Activated naive CD4-positive, alpha-beta T cell treated with anti-CD3 and anti-CD28 coated beads, Interleukin-2, amount 10 ng/mL, durations not matched to agents 7 days and 5 days (primary cell): ENCODE measurements at regions not wholly inside any gene's neighbourhood (a gene's known extent, or its start where the extent isn't known, plus 50 kb on each side); places are given as distances from the start of the nearest gene placed in this dataset.

Experiments used
- CTCF ChIA-PET: fragments of 350-600 bp; sonication (Branson Sonifier 250); formaldehyde crosslinking; loops from one replicate; lab custom pipeline; 2021; ENCODE audit warnings: antibody characterized with exemption; lab: Charles Lee
- DNase-seq: peaks from one replicate; pipeline ENCODE4 v3.0.0-alpha.2; 2020
- H3K27ac Mint-ChIP-seq: one replicate; pipeline ENCODE4 v1.8.0; 2021; ENCODE audit warnings: mild to moderate bottlenecking, moderate library complexity, mixed read lengths
- H3K27me3 Mint-ChIP-seq: one replicate; pipeline ENCODE4 v1.8.0; 2021; ENCODE audit warnings: mild to moderate bottlenecking, mixed read lengths
- H3K36me3 Mint-ChIP-seq: one replicate; pipeline ENCODE4 v1.8.0; 2021; ENCODE audit warnings: mixed read lengths
- H3K4me1 Mint-ChIP-seq: one replicate; pipeline ENCODE4 v1.8.0; 2021; ENCODE audit warnings: mixed read lengths
- H3K4me3 Mint-ChIP-seq: one replicate; pipeline ENCODE4 v1.8.0; 2021; ENCODE audit warnings: mild to moderate bottlenecking, moderate library complexity, mixed read lengths
- H3K9me3 Mint-ChIP-seq: one replicate; pipeline ENCODE4 v1.8.0; 2021; ENCODE audit warnings: mixed read lengths

DNA sequence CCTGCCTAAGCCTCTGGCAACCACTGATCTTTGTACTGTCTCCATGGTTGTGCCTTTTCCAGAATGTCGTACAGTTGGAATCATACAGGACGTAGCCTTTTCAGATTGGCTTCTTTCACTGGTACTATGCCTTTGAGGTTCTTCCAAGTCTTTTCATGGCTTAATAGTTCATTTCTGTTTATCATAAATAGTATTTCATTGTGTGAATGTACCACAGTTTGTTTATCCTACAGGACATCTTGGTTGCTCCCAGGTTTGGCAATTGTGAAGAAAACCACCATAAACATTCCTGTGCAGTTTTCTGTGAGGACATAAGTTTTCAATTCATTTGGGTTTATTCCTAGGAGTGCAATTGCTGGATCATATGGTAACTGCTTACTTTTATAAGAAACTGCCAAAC is 190.6 kb upstream of the RAB4A start:
- H3K27me3 Mint-ChIP-seq = peaks cover 11% of the 10 kb centered on the region
- H3K4me3 Mint-ChIP-seq = no peak overlapping the region
- H3K4me1 Mint-ChIP-seq = peaks cover 5% of the 10 kb centered on the region
- no peak overlapping the region for H3K27ac Mint-ChIP-seq
- CTCF ChIA-PET = no interaction called here
- peaks cover 24% of the 10 kb centered on the region for H3K9me3 Mint-ChIP-seq
- H3K36me3 Mint-ChIP-seq = peaks cover 9% of the 10 kb centered on the region
- DNase-seq = no peak

DNA sequence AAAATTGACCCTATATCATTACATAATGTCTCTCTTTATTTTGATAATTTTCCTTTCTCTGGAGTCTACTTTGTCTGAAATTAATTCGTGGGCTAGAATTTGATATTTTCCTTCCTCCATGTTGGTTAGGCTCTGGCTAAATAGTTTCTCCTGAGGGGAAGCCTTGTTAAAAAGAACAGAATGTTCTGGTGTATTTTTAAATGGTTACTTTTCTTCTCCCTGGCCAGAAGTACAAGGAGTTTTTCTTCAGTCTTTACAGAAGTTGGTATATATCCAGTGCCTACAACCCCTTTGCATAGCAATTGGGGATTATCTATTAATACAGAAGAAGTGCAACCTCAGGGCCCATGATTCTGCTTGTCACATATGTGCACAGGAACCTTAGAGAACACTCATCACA is 185.6 kb upstream of the RAB4A start:
- peaks cover 43% of the 10 kb centered on the region for H3K27me3 Mint-ChIP-seq
- no peak for DNase-seq
- peaks cover 24% of the 10 kb centered on the region for H3K9me3 Mint-ChIP-seq
- peaks cover 9% of the 10 kb centered on the region for H3K36me3 Mint-ChIP-seq
- H3K4me3 Mint-ChIP-seq = no peak overlapping the region
- no peaks in the 10 kb centered on the region for H3K4me1 Mint-ChIP-seq
- CTCF ChIA-PET = no interaction called here
- no peak overlapping the region for H3K27ac Mint-ChIP-seq

DNA sequence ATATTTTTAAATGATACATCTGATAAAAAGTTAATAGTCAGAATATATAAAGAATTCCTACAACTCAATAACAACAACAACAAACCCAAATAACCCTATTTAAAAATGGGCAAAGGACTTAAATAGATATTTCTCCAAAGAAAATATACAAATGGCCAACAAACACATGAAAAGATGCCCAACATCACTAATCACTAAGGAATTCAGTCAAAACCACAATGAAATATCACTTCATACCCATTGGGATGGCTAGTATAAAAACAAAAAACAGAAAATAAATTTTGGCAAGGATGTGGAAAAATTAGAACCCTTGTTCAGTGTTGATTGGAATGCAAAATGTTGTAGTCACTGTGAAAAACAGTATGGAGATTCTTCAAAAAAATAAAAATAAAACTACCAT is 184.8 kb upstream of the RAB4A start:
- peaks cover 9% of the 10 kb centered on the region for H3K36me3 Mint-ChIP-seq
- no peak overlapping the region for H3K4me3 Mint-ChIP-seq
- CTCF ChIA-PET = no interaction called here
- no peaks in the 10 kb centered on the region for H3K4me1 Mint-ChIP-seq
- peaks cover 48% of the 10 kb centered on the region for H3K27me3 Mint-ChIP-seq
- no peak overlapping the region for H3K27ac Mint-ChIP-seq
- no peak for DNase-seq
- H3K9me3 Mint-ChIP-seq = peaks cover 24% of the 10 kb centered on the region

DNA sequence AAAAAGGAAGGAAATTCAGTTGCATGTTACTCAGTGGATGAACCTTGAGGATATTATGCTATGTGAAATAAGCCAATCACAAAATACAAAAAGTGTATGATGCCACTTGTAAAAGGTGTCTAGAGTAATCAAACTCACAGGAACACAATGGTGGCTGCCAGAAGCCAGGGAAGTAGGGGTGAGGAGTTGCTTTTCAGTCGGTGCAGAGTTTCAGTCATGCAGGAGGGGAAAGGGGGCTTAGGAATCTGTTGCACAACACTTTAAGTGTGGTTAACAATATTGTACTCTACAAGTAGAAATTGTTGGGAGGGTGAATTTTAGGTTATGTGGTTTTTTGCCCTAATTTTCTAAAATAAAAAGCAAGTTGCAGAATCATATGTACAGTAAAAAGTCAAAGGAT is 184.2 kb upstream of the RAB4A start:
- H3K27ac Mint-ChIP-seq = no peak overlapping the region
- CTCF ChIA-PET = no interaction called here
- no peak for DNase-seq
- no peaks in the 10 kb centered on the region for H3K4me1 Mint-ChIP-seq
- H3K27me3 Mint-ChIP-seq = peaks cover 48% of the 10 kb centered on the region
- H3K9me3 Mint-ChIP-seq = peaks cover 20% of the 10 kb centered on the region
- H3K36me3 Mint-ChIP-seq = peaks cover 6% of the 10 kb centered on the region
- H3K4me3 Mint-ChIP-seq = no peak overlapping the region

DNA sequence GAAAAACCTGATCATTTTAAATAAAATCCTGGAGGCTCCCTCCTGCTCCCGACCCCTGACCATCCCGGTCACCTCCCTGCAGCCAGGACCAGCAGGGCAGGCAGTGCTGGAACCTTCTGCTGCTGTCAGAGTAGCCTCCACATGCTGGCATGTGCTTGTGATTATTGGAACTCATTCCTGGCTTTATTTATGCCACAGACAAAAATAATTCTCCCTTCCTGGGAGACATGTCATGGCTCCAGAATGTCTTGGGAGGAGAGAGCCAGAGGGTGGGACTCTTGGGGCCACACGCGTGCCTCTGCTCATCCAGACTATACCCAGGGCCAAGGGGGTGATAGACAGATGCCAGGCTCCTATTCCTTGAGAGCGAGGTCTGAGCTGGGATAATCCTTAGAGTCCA is 183.6 kb upstream of the RAB4A start:
- CTCF ChIA-PET = no interaction called here

DNA sequence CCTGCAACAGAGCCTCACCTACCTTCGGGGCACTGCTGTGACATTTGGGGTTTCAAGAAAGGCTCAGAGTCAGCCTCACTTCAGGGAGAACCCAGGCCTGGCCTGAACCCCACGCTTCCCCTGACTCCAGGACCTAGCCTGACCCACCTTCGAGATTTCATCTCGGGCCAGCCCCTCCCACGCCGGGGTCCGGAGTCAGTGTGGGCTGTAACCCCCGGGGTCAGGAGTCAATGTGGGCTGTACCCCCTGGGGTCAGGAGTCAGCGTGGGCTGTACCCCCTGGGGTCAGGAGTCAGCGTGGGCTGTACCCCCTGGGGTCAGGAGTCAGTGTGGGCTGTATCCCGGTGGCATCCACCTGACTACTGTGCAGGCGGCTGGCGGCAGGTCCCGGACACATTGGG is 183.0 kb upstream of the RAB4A start:
- H3K36me3 Mint-ChIP-seq = peaks cover 3% of the 10 kb centered on the region
- H3K27ac Mint-ChIP-seq = no peak overlapping the region
- H3K4me3 Mint-ChIP-seq = no peak overlapping the region
- H3K4me1 Mint-ChIP-seq = peaks cover 6% of the 10 kb centered on the region
- CTCF ChIA-PET = no interaction called here
- no peak for DNase-seq
- H3K9me3 Mint-ChIP-seq = peaks cover 9% of the 10 kb centered on the region
- peaks cover 44% of the 10 kb centered on the region for H3K27me3 Mint-ChIP-seq

More for the DNA sequence above, 183.6 kb upstream of the RAB4A start:
- Mint-ChIP-seq H3K36me3 (peaks cover 4% of the 10 kb centered on the region), H3K9me3 (peaks cover 13% of the 10 kb centered on the region), H3K27ac (no peak overlapping the region), H3K4me3 (no peak overlapping the region), H3K4me1 (peaks cover under 1% of the 10 kb centered on the region), H3K27me3 (peaks cover 44% of the 10 kb centered on the region)
- no peak for DNase-seq

DNA sequence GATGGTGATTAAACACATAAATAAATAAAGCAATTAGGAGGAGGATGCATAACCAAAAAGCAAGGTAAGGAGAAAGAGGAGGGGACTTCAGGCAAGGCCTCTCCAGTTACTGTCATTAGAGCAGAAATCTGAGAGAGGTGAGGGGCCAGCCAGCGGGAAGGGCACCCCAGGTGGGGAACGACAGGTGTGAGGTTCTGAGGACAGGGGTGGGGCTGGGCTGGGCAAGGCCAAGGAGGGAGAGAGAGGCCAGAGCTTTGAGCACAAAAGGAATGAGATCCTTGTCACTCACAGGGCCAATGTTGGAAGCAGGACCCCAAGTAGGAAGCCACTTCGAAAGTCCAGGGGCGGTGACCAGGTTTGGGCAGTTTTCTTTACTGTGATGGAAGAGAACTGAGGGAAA is 182.2 kb upstream of the RAB4A start:
- H3K27ac Mint-ChIP-seq = no peak overlapping the region
- CTCF ChIA-PET = no interaction called here
- H3K4me1 Mint-ChIP-seq = peaks cover 11% of the 10 kb centered on the region
- no peak overlapping the region for H3K4me3 Mint-ChIP-seq
- DNase-seq = no peak
- H3K36me3 Mint-ChIP-seq = peaks cover 2% of the 10 kb centered on the region
- peaks cover 2% of the 10 kb centered on the region for H3K9me3 Mint-ChIP-seq
- peaks cover 41% of the 10 kb centered on the region for H3K27me3 Mint-ChIP-seq

DNA sequence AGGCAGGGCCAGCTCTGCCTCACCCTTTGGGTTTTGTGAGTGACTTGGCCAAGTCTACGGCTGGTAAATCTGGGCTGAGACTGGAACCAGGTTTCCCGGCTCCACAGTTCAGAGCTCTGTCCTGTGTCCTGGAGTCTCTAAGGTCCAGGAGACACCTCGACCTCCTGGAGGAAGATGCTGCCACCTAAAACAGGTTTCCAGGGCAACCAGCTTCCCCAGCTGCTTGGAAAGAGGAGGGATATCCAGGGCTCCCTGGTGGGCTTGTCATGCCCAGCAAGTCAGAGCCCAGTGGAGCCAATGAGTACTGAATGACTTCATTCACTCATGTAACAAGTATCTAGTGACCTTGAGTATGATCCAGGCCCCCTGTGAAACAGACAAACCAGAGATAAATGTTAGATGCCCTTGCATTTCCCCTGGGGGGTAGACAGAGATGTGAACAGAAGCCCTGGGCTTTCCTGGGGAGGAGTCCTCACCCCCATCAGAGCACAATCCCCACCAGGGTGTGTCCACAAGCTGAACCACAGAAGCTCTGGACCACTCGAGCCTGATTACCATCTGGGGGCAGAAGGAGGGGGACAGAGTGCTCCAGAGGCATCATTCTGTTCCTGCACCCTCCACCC is 181.2 kb upstream of the RAB4A start:
- no peaks in the 10 kb centered on the region for H3K36me3 Mint-ChIP-seq
- no peak overlapping the region for H3K4me3 Mint-ChIP-seq
- H3K4me1 Mint-ChIP-seq = peaks cover 11% of the 10 kb centered on the region
- no peak overlapping the region for H3K27ac Mint-ChIP-seq
- H3K9me3 Mint-ChIP-seq = no peaks in the 10 kb centered on the region
- DNase-seq = no peak
- H3K27me3 Mint-ChIP-seq = peaks cover 41% of the 10 kb centered on the region
- CTCF ChIA-PET = no interaction called here

DNA sequence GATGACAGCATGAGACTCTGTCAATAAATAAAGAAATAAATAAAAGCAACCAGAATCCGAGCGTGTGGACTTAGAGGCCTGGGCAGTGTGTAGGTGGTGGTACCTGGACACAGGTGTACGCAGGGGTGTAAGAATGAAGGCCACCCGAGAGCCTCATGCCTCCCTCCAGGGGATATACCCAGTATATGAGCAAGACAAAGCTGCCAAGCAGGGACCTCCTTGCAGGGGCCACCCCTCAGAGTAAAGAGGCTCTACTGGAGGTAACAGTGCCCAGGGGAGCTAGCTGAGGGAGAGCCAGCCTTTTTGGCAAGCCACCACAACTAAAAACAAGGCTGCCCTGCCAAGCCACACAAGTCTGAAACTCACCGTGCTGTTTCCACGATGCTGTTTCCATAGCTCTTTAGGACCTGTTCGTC is 179.2 kb upstream of the RAB4A start:
- peaks cover 11% of the 10 kb centered on the region for H3K4me1 Mint-ChIP-seq
- DNase-seq = no peak
- H3K27ac Mint-ChIP-seq = no peak overlapping the region
- H3K36me3 Mint-ChIP-seq = no peaks in the 10 kb centered on the region
- H3K9me3 Mint-ChIP-seq = no peaks in the 10 kb centered on the region
- CTCF ChIA-PET = interaction anchor here (0.9 kb wide), 1 partner anchor 356 kb away, joined by 3 read pairs; the partner anchor contains the start of gene RHOU
- H3K4me3 Mint-ChIP-seq = no peak overlapping the region
- peaks cover 46% of the 10 kb centered on the region for H3K27me3 Mint-ChIP-seq

DNA sequence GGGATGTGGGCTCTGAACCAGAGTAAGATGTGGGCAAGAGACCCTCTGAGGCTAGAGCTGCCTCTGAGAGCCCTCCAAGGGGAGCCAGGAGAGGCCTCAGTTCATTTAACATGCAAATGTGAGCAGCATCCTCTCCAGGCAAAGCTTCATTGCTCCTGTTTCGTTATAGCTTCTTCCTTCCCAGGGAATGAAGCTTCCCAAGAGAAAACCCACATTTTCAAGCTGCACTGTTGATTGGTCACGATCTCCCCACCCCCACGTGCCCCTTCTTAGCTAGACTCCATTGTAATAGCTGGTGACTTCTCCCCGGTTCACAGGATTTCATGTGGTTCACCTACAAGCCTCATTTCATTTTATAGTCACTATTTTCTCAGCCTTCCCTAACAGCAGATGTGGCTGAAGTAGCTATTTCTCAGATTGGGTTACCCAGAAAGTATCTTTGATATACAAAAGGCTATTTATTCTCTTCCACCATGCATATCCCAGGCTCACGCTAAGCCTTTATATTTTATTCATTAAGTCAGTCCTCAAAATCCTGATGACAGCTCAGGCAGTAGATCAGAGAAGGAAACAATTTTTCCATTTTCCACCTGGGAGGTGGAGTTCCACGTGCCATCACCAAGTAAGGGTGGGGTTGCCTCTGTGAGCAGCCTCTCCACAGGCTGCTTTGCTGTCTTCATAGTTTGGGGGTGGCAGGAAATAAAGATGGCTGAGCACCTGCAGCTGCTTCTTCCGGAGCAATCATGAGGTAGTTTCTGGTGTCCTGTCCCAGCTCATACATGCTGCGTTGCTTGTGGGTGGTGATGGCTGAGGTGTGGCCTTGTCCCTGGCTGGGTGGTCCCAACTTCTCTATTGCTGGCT is 178.3 kb upstream of the RAB4A start:
- no peak for DNase-seq
- CTCF ChIA-PET = interaction anchor here (0.9 kb wide), 1 partner anchor 357 kb away, joined by 3 read pairs; the partner anchor contains the start of gene RHOU
- H3K4me3 Mint-ChIP-seq = no peak overlapping the region
- H3K27ac Mint-ChIP-seq = no peak overlapping the region
- H3K27me3 Mint-ChIP-seq = peaks cover 50% of the 10 kb centered on the region
- H3K36me3 Mint-ChIP-seq = no peaks in the 10 kb centered on the region
- no peaks in the 10 kb centered on the region for H3K9me3 Mint-ChIP-seq
- H3K4me1 Mint-ChIP-seq = peaks cover 11% of the 10 kb centered on the region

DNA sequence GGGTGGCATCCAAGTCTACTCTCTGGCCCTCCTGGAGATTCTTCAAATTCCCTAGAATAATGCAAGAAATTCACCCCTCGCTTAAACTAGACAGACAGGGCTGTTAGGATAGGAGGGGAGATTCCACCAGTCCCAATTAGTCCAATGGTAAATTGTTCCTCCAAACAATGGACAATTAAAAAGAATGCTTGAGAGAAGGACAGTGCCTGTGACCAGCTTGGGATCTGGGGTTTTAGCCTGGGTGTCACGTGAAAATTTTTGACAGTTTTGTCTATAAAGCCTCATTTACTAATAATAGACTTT is 177.7 kb upstream of the RAB4A start:
- no peaks in the 10 kb centered on the region for H3K36me3 Mint-ChIP-seq
- H3K4me3 Mint-ChIP-seq = no peak overlapping the region
- CTCF ChIA-PET = no interaction called here
- no peak for DNase-seq
- no peak overlapping the region for H3K27ac Mint-ChIP-seq
- peaks cover 11% of the 10 kb centered on the region for H3K4me1 Mint-ChIP-seq
- H3K27me3 Mint-ChIP-seq = peaks cover 49% of the 10 kb centered on the region
- H3K9me3 Mint-ChIP-seq = no peaks in the 10 kb centered on the region

DNA sequence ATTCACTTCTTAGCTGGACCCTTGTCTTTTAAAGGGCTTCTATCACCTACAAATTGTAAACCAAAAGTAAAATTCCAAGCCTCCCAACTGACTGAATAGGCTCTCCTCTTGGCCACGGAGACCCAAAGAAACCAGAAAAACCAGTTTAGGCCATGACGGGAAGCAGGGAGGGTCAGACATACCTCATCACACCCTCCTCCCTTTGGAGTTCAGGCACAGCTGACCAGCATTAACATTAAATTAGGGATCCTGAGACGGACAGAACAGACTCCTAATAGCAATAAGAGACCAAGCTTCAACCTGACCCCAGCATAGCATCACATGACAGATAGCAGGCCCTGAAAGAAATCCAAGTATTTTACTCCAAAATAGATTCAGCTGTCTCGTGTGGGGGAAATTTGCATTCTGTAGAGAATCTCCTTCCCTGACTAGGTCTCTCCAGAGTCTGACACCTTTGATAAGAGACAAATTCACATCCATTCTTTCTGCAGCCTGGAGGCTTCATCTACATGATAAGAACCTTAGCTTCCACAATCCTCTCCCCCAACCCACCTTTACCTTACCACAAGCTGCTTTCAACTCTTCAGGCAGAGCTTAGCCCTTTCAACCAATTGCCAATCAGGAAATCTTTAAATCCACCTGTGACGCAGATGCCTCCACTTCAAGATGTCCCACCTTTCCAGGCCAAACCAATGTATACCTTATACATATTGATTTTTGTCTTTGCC is 177.1 kb upstream of the RAB4A start:
- Mint-ChIP-seq H3K36me3 (no peaks in the 10 kb centered on the region), H3K27me3 (peaks cover 44% of the 10 kb centered on the region), H3K27ac (no peak overlapping the region), H3K9me3 (no peaks in the 10 kb centered on the region), H3K4me1 (peaks cover 11% of the 10 kb centered on the region), H3K4me3 (no peak overlapping the region)
- DNase-seq = no peak
- CTCF ChIA-PET = no interaction called here

DNA sequence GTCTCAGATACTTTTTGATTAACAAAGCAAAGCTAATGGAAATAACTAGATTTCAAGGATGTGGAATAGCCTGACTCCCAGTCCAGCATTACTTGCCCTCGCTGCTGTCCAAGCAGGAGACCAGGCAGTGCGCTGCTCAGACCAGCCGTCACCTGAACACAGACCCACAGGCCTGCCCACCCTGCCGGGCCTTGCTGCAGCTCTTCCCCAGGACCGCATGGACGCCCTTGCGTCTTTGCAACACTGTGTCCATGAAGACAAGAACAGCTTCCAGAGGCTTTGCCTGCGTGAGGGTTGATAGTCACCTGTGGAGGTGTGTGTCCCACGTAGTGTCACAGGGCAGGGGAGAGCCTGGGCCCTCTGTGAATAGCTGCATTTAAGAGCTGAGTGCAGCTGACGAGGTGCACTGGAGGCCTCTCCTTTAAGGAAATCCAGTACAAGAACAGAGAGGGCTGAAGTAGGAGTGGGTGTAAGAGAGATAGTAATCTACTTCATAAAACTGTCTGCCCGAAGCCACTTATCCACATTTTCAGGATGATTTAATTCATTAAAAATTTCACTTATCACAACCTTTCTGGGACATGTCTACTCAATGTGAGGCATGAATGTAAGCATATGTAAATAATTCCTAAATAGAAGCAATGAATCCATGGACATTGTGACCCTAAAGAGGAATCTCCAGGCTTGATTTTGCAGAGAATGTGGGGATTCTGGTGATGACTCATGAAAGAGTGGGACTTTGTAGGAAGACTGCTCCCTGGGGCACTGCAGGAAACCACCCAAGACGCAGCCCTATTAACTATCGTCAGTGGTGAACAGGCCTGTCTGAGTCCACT is 176.2 kb upstream of the RAB4A start:
- Mint-ChIP-seq H3K9me3 (no peaks in the 10 kb centered on the region), H3K27me3 (peaks cover 45% of the 10 kb centered on the region), H3K4me3 (no peak overlapping the region), H3K4me1 (peaks cover 11% of the 10 kb centered on the region), H3K36me3 (no peaks in the 10 kb centered on the region), H3K27ac (no peak overlapping the region)
- no peak for DNase-seq
- CTCF ChIA-PET = no interaction called here

DNA sequence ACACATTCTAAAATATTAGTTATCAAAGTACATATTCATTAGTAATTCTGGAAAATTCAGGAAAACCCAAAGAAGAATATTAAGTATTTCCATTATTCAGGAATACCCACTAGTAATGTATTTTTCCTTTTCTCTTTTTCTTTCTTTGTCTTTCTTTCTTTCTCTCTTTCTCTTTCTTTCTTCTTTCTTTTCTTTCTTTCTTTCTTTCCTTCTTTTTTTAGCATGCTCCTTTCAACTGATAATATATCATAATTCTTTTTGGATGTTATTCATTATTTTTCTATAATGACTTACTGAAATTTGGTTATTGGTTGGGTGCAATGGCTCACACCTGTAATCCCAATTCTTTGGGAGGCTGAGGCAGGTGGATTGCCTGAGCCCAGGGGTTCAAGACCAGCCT is 175.6 kb upstream of the RAB4A start:
- no peaks in the 10 kb centered on the region for H3K9me3 Mint-ChIP-seq
- CTCF ChIA-PET = no interaction called here

More for the DNA sequence above, 175.6 kb upstream of the RAB4A start:
- Mint-ChIP-seq H3K27ac (no peak overlapping the region), H3K4me3 (no peak overlapping the region), H3K4me1 (peaks cover 11% of the 10 kb centered on the region), H3K36me3 (no peaks in the 10 kb centered on the region), H3K27me3 (peaks cover 42% of the 10 kb centered on the region)
- DNase-seq = no peak
